ENCODE measurements at regions not wholly inside any gene's neighbourhood (a gene's known extent, or its start where the extent isn't known, plus 50 kb on each side); places are given as distances from the start of the nearest gene placed in this dataset.

DNA sequence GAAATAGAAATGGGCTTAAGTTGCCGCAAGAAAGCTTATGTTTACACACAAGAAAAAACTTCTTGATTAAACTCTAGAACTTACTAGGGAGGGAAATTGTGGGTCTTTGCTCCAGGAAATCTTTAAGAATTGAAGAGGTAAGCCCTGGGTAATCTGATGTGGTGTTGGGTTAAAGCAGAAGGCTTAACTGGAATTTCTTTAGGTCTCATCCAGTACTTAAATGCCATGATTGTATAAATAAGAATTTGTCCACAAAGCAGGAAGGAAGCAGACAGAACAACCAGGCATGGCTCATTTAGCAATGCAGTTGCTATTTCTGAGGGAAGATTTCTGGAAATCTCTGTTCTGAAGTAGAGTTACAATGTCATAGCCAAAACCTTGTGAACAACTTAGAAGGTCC lies 360.4 kb downstream of the KLF5 start:
- TF ChIP-seq, protein P1, sequence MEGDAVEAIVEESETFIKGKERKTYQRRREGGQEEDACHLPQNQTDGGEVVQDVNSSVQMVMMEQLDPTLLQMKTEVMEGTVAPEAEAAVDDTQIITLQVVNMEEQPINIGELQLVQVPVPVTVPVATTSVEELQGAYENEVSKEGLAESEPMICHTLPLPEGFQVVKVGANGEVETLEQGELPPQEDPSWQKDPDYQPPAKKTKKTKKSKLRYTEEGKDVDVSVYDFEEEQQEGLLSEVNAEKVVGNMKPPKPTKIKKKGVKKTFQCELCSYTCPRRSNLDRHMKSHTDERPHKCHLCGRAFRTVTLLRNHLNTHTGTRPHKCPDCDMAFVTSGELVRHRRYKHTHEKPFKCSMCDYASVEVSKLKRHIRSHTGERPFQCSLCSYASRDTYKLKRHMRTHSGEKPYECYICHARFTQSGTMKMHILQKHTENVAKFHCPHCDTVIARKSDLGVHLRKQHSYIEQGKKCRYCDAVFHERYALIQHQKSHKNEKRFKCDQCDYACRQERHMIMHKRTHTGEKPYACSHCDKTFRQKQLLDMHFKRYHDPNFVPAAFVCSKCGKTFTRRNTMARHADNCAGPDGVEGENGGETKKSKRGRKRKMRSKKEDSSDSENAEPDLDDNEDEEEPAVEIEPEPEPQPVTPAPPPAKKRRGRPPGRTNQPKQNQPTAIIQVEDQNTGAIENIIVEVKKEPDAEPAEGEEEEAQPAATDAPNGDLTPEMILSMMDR (conservative IDR thresholded peaks at IDR 0.05; ENCODE audit: low read depth, low read length), result no peak
- no peak for TF ChIP-seq POLR2A (IDR thresholded peaks at IDR 0.05; ENCODE audit: low read depth, low read length)
- no peak for TF ChIP-seq CHD1 (IDR thresholded peaks at IDR 0.05; ENCODE audit: low read depth, low read length)
